Panc1 (cell line): ENCODE measurements at regions not wholly inside any gene's neighbourhood (a gene's known extent, or its start where the extent isn't known, plus 50 kb on each side); places are given as distances from the start of the nearest gene placed in this dataset.

Experiments used
- CTCF ChIP-seq: fragments of 450-650 bp; IDR thresholded peaks from 2 replicates; pipeline ENCODE4 v1.5.1; 2017; ENCODE audit warnings: mild to moderate bottlenecking
- POLR2AphosphoS5 ChIP-seq: IDR thresholded peaks from 2 replicates; pipeline ENCODE4 v1.6.1; 2012; ENCODE audit warnings: mild to moderate bottlenecking, low read depth, low read length, moderate library complexity
- REST ChIP-seq, 2 experiments: IDR thresholded peaks; 2 replicates each; pipeline ENCODE4 v1.6.1; 2011 to 2012; ENCODE audit warnings: low read depth in 2 of 2, control low read depth in 1 of 2, low read length in 1 of 2, mild to moderate bottlenecking in 1 of 2, moderate library complexity in 1 of 2; ENCODE audit not compliant: insufficient read depth in 1 of 2
- SIN3A ChIP-seq: IDR thresholded peaks from 2 replicates; pipeline ENCODE4 v1.6.1; 2012; ENCODE audit warnings: low read depth, mild to moderate bottlenecking, low read length, moderate library complexity, borderline replicate concordance; ENCODE audit not compliant: insufficient read depth
- TCF7L2 ChIP-seq: IDR thresholded peaks from 2 replicates; pipeline ENCODE4 v1.6.1; 2011; ENCODE audit warnings: mild to moderate bottlenecking, low read depth, low read length, inconsistent platforms

- TF ChIP-seq CTCF = no peak
- no peak for TF ChIP-seq TCF7L2
- no peak for TF ChIP-seq POLR2AphosphoS5
- no peak for TF ChIP-seq REST (IDR thresholded peaks at IDR 0.05; ENCODE audit: insufficient read depth in 1 of 2, low read depth in 2 of 2, low read length in 1 of 2)
- TF ChIP-seq SIN3A = no peak
Observed at GRCh38 chr12:115042341-115042740, 358.4 kb upstream of the TBX3 start.
